ENCODE measurements at regions not wholly inside any gene's neighbourhood (a gene's known extent, or its start where the extent isn't known, plus 50 kb on each side); places are given as distances from the start of the nearest gene placed in this dataset.

GRCh38 chr5:27706832-27707231, 668.4 kb upstream of the CDH9 start:
- TF ChIP-seq CTCF (IDR thresholded peaks at IDR 0.05; ENCODE audit: unreplicated experiment): no peak
- no peaks in the 10 kb centered on the region for H3K36me3 Mint-ChIP-seq (ENCODE audit: insufficient read depth, unreplicated experiment)
- BruUV-seq (replicated peaks): no TSS peak
- no peak overlapping the region for H3K27ac Mint-ChIP-seq (ENCODE audit: unreplicated experiment)
- H3K9me3 Mint-ChIP-seq (ENCODE audit: low read depth, unreplicated experiment): no peaks in the 10 kb centered on the region
- H3K4me3 Mint-ChIP-seq (ENCODE audit: low read depth, unreplicated experiment): no peak overlapping the region
- no peak for DNase-seq
- no peaks in the 10 kb centered on the region for H3K4me1 Mint-ChIP-seq (ENCODE audit: low read depth, unreplicated experiment)
- CTCF ChIA-PET: no interaction called here
- H3K27me3 Mint-ChIP-seq (ENCODE audit: unreplicated experiment): no peaks in the 10 kb centered on the region
- intact Hi-C loops (cut with micrococcal nuclease; ENCODE audit: unreplicated experiment): no loop called here

GRCh38 chr5:27705661-27706060, 667.3 kb upstream of the CDH9 start:
- Mint-ChIP-seq H3K4me3 (ENCODE audit: low read depth, unreplicated experiment) (no peak overlapping the region), H3K27ac (ENCODE audit: unreplicated experiment) (no peak overlapping the region), H3K9me3 (ENCODE audit: low read depth, unreplicated experiment) (no peaks in the 10 kb centered on the region), H3K36me3 (ENCODE audit: insufficient read depth, unreplicated experiment) (no peaks in the 10 kb centered on the region), H3K4me1 (ENCODE audit: low read depth, unreplicated experiment) (no peaks in the 10 kb centered on the region), H3K27me3 (ENCODE audit: unreplicated experiment) (no peaks in the 10 kb centered on the region)
- intact Hi-C loops (cut with micrococcal nuclease; ENCODE audit: unreplicated experiment): no loop called here
- no peak for TF ChIP-seq CTCF (IDR thresholded peaks at IDR 0.05; ENCODE audit: unreplicated experiment)
- no TSS peak for BruUV-seq (replicated peaks)
- CTCF ChIA-PET: no interaction called here
- no peak for DNase-seq

- intact Hi-C loops (cut with micrococcal nuclease; ENCODE audit: unreplicated experiment): no loop called here
- no peak for TF ChIP-seq CTCF (IDR thresholded peaks at IDR 0.05; ENCODE audit: unreplicated experiment)
- Mint-ChIP-seq H3K9me3 (ENCODE audit: low read depth, unreplicated experiment) (peaks cover 3% of the 10 kb centered on the region), H3K4me3 (ENCODE audit: low read depth, unreplicated experiment) (no peak overlapping the region), H3K4me1 (ENCODE audit: low read depth, unreplicated experiment) (no peaks in the 10 kb centered on the region), H3K27me3 (ENCODE audit: unreplicated experiment) (no peaks in the 10 kb centered on the region), H3K27ac (ENCODE audit: unreplicated experiment) (no peak overlapping the region), H3K36me3 (ENCODE audit: insufficient read depth, unreplicated experiment) (no peaks in the 10 kb centered on the region)
- DNase-seq: no peak
- no TSS peak for BruUV-seq (replicated peaks)
- CTCF ChIA-PET: no interaction called here
Observed at GRCh38 chr5:27701931-27702903, 663.8 kb upstream of the CDH9 start.

- no peak for TF ChIP-seq CTCF (IDR thresholded peaks at IDR 0.05; ENCODE audit: unreplicated experiment)
- Mint-ChIP-seq H3K4me1 (ENCODE audit: low read depth, unreplicated experiment) (no peaks in the 10 kb centered on the region), H3K27ac (ENCODE audit: unreplicated experiment) (no peak overlapping the region), H3K9me3 (ENCODE audit: low read depth, unreplicated experiment) (peaks cover 3% of the 10 kb centered on the region), H3K4me3 (ENCODE audit: low read depth, unreplicated experiment) (no peak overlapping the region), H3K27me3 (ENCODE audit: unreplicated experiment) (no peaks in the 10 kb centered on the region), H3K36me3 (ENCODE audit: insufficient read depth, unreplicated experiment) (no peaks in the 10 kb centered on the region)
- CTCF ChIA-PET: interaction anchor here (0.6 kb wide), 1 partner anchor 16 kb away, joined by 3 read pairs; no protein-coding TSS in a partner anchor
- intact Hi-C loops (cut with micrococcal nuclease; ENCODE audit: unreplicated experiment): no loop called here
- no TSS peak for BruUV-seq (replicated peaks)
- DNase-seq: no peak
Observed at GRCh38 chr5:27700526-27700925, 662.1 kb upstream of the CDH9 start.
